PFSK-1 (cell line): ENCODE measurements at regions not wholly inside any gene's neighbourhood (a gene's known extent, or its start where the extent isn't known, plus 50 kb on each side); places are given as distances from the start of the nearest gene placed in this dataset.

Source experiments
- FOXP2 ChIP-seq: optimal IDR thresholded peaks from 2 replicates; pipeline ENCODE3; 2011; ENCODE audit warnings: borderline replicate concordance, control low read depth, inconsistent platforms; ENCODE audit not compliant: insufficient read depth; ENCODE audit errors: extremely low read length, extremely low read depth
- POLR2AphosphoS5 ChIP-seq: IDR thresholded peaks from 2 replicates; pipeline ENCODE4 v1.6.1; 2012; ENCODE audit warnings: low read depth, mild to moderate bottlenecking, control low read depth, low read length, moderate library complexity
- SIN3A ChIP-seq: IDR thresholded peaks from 2 replicates; pipeline ENCODE4 v1.6.1; 2012; ENCODE audit warnings: mild to moderate bottlenecking, low read length, moderate library complexity, borderline replicate concordance; ENCODE audit not compliant: insufficient read depth
- TAF1 ChIP-seq: IDR thresholded peaks from 2 replicates; pipeline ENCODE4 v1.6.1; 2012; ENCODE audit warnings: low read length, control low read depth, borderline replicate concordance; ENCODE audit not compliant: insufficient read depth
- TF ChIP-seq, protein P1 (sequence below), 2 experiments: IDR thresholded peaks; 2 replicates each; pipeline versions ENCODE4 v1.6.1 to v1.8.0; 2011 to 2012; ENCODE audit warnings: low read depth in 2 of 2, low read length in 2 of 2, control low read depth in 1 of 2, inconsistent platforms in 1 of 2, mild to moderate bottlenecking in 1 of 2, moderate library complexity in 1 of 2; ENCODE audit not compliant: insufficient read depth in 1 of 2

DNA sequence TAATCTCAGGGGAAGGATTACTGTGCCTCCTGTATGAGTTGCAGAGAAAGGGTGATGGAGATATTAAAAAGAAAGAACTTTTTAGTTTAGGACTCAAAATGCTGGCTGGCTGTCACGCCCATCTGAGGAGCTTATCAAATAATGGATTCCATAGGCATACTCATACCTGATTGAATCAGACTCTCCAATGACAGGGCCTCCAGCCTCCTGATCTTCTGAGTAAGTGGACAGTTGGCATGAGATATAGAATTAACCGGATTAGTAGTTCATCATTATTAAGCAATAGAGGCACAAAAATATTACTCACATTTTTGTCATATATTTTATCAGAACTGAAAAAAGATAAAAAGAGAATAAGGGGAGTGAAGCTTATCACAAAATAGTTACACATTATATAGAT is 157.0 kb upstream of the RASA1 start:
- no peak for TF ChIP-seq SIN3A

DNA sequence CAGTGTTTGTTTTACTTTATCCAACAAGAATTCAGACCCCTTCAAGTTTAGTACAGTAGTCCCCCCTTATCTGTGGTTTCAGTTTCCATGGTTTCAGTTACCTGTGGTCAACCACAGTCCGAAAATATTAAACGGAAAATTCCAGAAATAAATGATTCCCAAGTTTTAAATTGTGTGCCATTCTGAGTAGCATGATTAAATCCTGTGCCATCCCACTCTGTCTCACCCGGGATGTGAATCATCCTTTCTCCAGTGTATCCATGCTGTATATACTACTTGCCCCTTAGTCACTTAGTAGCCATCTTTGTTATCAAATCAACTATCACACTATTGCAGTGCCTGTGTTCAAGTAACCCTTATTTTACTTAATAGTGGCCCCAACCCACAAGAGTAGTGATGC is 153.8 kb upstream of the RASA1 start:
- no peak for TF ChIP-seq POLR2AphosphoS5
- TF ChIP-seq FOXP2 = no peak
- TF ChIP-seq SIN3A = no peak
- TF ChIP-seq TAF1 = no peak
- TF ChIP-seq, protein P1, sequence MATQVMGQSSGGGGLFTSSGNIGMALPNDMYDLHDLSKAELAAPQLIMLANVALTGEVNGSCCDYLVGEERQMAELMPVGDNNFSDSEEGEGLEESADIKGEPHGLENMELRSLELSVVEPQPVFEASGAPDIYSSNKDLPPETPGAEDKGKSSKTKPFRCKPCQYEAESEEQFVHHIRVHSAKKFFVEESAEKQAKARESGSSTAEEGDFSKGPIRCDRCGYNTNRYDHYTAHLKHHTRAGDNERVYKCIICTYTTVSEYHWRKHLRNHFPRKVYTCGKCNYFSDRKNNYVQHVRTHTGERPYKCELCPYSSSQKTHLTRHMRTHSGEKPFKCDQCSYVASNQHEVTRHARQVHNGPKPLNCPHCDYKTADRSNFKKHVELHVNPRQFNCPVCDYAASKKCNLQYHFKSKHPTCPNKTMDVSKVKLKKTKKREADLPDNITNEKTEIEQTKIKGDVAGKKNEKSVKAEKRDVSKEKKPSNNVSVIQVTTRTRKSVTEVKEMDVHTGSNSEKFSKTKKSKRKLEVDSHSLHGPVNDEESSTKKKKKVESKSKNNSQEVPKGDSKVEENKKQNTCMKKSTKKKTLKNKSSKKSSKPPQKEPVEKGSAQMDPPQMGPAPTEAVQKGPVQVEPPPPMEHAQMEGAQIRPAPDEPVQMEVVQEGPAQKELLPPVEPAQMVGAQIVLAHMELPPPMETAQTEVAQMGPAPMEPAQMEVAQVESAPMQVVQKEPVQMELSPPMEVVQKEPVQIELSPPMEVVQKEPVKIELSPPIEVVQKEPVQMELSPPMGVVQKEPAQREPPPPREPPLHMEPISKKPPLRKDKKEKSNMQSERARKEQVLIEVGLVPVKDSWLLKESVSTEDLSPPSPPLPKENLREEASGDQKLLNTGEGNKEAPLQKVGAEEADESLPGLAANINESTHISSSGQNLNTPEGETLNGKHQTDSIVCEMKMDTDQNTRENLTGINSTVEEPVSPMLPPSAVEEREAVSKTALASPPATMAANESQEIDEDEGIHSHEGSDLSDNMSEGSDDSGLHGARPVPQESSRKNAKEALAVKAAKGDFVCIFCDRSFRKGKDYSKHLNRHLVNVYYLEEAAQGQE (IDR thresholded peaks at IDR 0.05; ENCODE audit: insufficient read depth in 1 of 2, low read depth in 2 of 2, low read length in 2 of 2) = no peak

DNA sequence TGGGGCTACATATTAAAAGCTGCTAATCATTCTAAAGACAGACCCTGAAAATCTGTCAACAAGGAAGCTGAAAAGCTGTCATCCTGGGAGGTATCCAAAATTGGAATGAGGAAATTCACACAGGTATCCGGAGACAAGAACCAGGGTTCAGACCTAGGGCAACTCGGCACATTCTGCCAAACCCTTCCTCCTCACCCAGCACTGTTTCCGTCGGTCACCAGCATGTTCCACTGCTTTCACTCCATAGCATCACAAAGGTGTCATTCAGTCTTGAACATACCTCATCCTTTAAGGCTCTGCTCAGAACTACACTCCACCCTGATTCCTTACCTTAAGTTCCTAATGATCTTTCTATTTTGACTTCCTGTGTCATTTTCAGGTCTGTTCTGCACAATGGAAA is 153.1 kb upstream of the RASA1 start:
- no peak for TF ChIP-seq POLR2AphosphoS5
- TF ChIP-seq SIN3A = no peak
- no peak for TF ChIP-seq FOXP2
- TF ChIP-seq, protein P1 (IDR thresholded peaks at IDR 0.05; ENCODE audit: insufficient read depth in 1 of 2, low read depth in 2 of 2, low read length in 2 of 2) = no peak
- TF ChIP-seq TAF1 = no peak

DNA sequence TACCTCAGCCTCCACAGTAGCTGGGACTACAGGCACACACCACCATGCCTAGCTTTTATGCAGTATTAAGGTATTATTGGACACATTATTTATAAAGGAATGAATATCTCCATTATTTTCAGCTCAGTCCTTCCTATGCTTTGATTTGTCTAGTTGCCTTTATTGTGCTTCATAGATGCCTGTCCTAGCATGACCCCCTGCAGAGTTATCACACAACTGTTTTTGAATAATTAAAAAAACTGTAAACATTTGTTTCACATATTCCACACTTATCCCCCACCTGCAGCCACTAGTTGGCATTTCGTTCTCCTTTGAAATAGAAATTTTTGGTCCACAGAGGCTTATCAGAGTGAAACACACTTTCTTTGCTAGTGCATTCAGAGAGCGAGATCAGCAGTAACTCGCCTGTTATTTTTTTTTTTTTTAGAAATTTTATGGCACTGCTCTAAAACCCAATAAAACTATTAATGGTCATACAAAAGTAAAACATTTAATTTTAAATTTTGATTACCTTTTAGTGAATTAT is 151.8 kb upstream of the RASA1 start:
- TF ChIP-seq TAF1 (no peak), SIN3A (no peak)
- TF ChIP-seq, protein P1 (IDR thresholded peaks at IDR 0.05; ENCODE audit: insufficient read depth in 1 of 2, low read depth in 2 of 2, low read length in 2 of 2) = no peak

DNA sequence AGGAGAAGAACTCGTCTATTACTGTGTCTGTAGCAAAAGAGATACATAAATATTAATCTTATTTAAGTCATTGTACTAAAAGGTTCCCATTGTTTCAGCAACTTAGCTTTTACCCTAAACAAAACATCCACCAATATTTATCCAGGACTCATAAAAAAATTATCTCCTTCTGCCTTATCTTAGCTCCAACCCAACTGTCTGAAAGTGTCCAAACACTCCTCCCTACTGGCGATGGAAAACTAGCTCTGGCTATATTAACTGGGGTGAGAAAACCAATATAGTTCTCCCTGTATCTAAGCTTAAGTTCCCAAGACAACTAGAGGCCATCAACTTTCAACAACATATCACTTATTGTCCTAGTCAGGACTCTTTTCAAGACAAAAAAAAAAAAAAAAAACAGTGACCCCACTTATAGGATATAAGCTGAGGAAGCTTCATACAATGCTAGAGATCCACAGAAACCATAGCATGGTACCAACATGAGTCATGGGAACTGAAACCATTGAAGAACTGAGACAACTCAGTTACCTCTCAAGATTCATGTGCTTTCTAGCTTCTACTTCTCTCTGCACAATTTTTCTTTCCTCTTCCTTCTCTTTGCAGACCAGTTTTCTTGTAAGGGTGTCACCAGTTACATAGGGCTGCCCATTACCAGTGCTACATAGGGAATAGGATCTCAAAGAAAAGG is 150.7 kb upstream of the RASA1 start:
- TF ChIP-seq, protein P1 (IDR thresholded peaks at IDR 0.05; ENCODE audit: insufficient read depth in 1 of 2, low read depth in 2 of 2, low read length in 2 of 2) = no peak
- TF ChIP-seq FOXP2 (no peak), POLR2AphosphoS5 (no peak), TAF1 (no peak), SIN3A (no peak)
